ENCODE measurements at regions not wholly inside any gene's neighbourhood (a gene's known extent, or its start where the extent isn't known, plus 50 kb on each side); places are given as distances from the start of the nearest gene placed in this dataset.

- Histone ChIP-seq H3K79me2 (ENCODE audit: control insufficient read depth, insufficient read depth, low read length) (no peaks in the 10 kb centered on the region), H3K27me3 (ENCODE audit: control insufficient read depth in 2 of 2, insufficient read depth in 2 of 2, low read length in 2 of 2) (no peaks in the 10 kb centered on the region), H3K4me1 (replicated peaks in 1 of 2; ENCODE audit: control insufficient read depth in 2 of 2, insufficient read depth in 2 of 2, low read length in 2 of 2) (peaks cover 0 to 3% of the 10 kb centered on the region in 2 experiments; a peak in 1 of 5 replicates), H3K4me2 (ENCODE audit: insufficient read depth, low read length) (no peak overlapping the region), H3K9me1 (ENCODE audit: control insufficient read depth, insufficient read depth, low read length) (no peaks in the 10 kb centered on the region), H4K20me1 (replicated peaks; ENCODE audit: control insufficient read depth, insufficient read depth, low read length) (no peaks in the 10 kb centered on the region), H3K36me3 (ENCODE audit: control insufficient read depth, insufficient read depth, low read length) (no peaks in the 10 kb centered on the region), H3K9me3 (replicated peaks; ENCODE audit: control insufficient read depth, insufficient read depth, low read depth, low read length) (no peaks in the 10 kb centered on the region), H2AFZ (ENCODE audit: low read depth, low read length) (no peak overlapping the region), H3K9ac (ENCODE audit: insufficient read depth in 1 of 2, low read depth in 2 of 2, low read length in 2 of 2) (no peak overlapping the region), H3K4me3 (no peak overlapping the region), H3K27ac (ENCODE audit: extremely low read depth, low read depth, low read length) (no peak overlapping the region)
- CTCF ChIA-PET (ENCODE audit: low intra/inter-chr PET ratio), result no interaction called here
- no TSS peak for BruUV-seq (replicated peaks)
- no peak for FAIRE-seq
- in situ Hi-C loops (cut with MboI), result no loop called here
- intact Hi-C loops (cut with micrococcal nuclease), result no loop called here
- no peak for ATAC-seq
- no peak for TF ChIP-seq SIN3B (IDR thresholded peaks at IDR 0.05; ENCODE audit: low read depth)
- TF ChIP-seq HIVEP1 (CRISPR knock-in tag; IDR thresholded peaks at IDR 0.05), result no peak
- no peak for TF ChIP-seq CBFA2T3 (IDR thresholded peaks at IDR 0.05)
- TF ChIP-seq, protein P1, sequence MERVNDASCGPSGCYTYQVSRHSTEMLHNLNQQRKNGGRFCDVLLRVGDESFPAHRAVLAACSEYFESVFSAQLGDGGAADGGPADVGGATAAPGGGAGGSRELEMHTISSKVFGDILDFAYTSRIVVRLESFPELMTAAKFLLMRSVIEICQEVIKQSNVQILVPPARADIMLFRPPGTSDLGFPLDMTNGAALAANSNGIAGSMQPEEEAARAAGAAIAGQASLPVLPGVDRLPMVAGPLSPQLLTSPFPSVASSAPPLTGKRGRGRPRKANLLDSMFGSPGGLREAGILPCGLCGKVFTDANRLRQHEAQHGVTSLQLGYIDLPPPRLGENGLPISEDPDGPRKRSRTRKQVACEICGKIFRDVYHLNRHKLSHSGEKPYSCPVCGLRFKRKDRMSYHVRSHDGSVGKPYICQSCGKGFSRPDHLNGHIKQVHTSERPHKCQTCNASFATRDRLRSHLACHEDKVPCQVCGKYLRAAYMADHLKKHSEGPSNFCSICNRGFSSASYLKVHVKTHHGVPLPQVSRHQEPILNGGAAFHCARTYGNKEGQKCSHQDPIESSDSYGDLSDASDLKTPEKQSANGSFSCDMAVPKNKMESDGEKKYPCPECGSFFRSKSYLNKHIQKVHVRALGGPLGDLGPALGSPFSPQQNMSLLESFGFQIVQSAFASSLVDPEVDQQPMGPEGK (CRISPR knock-in tag; IDR thresholded peaks at IDR 0.05; ENCODE audit: borderline replicate concordance), result no peak
- TF ChIP-seq GTF2B (IDR thresholded peaks at IDR 0.05; ENCODE audit: extremely low read depth, insufficient read length), result no peak
- no peak for TF ChIP-seq ZNF695 (CRISPR knock-in tag; IDR thresholded peaks at IDR 0.05)
- TF ChIP-seq SNRNP70 (optimal IDR thresholded peaks at IDR 0.05; ENCODE audit: low read depth, low read length), result no peak
- WGBS (ENCODE audit: insufficient coverage, low coverage, missing lambda C conversion rate), result 45% methylated on average over 11 of the region's 23 CpGs
- DNase-seq (ENCODE audit: extremely low read depth in 1 of 4, low spot score in 3 of 4), result no peak
- POLR2A ChIA-PET, result interaction anchor here (0.6 kb wide), 1 partner anchor 196 kb away, joined by 3 read pairs; no protein-coding TSS in a partner anchor
These were observed 110.7 kb downstream of the PMAIP1 start for GRCh38 chr18:60010513-60010912.

Measured in K562 (cell line).